GM13977 (cell line): ENCODE measurements at regions not wholly inside any gene's neighbourhood (a gene's known extent, or its start where the extent isn't known, plus 50 kb on each side); places are given as distances from the start of the nearest gene placed in this dataset.

Experiments used
- DNase-seq: peaks from one replicate; pipeline ENCODE4 v3.0.0; 2012; ENCODE audit warnings: low spot score
- CTCF ChIP-seq: IDR thresholded peaks from 2 replicates; pipeline ENCODE4 v1.5.1; 2012; ENCODE audit warnings: mild to moderate bottlenecking, control low read depth; ENCODE audit not compliant: insufficient read depth; ENCODE audit errors: extremely low read depth, missing control alignments
- in situ Hi-C: fragments of 300-500 bp; cut with MboI; formaldehyde crosslinking; loops from one replicate; pipeline ENCODE4 v1.12.0; 2022; ENCODE audit warnings: low sequenced_read_pairs, low pct_unique_long_range_greater_than_20kb, mixed read lengths, inconsistent platforms; ENCODE audit not compliant: unreplicated experiment

- in situ Hi-C loops: no loop called here
- DNase-seq: no peak
- no peak for TF ChIP-seq CTCF
These were observed 91.6 kb downstream of the ACKR3 start for GRCh38 chr2:236661061-236661761.

DNA sequence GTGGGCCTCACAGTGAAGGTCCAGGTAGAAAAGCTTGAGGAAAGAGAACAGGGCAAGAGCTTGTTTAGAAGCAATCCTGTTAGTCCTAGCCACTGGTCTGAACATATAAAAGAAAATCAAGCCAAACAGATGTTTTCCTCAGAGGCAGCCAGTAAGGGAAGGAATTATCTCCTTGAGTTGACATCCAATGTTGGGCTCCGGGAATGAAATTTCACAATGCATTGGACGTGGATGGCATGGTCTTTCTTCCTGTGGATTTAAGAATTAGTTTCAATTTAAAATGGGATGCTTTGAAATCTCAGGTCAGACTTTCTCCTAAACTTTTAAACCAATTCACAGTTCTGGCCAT, 92.1 kb downstream of the ACKR3 start:
- TF ChIP-seq CTCF: no peak
- in situ Hi-C loops: no loop called here

GRCh38 chr2:236662231-236663185, 92.9 kb downstream of the ACKR3 start:
- TF ChIP-seq CTCF: no peak
- no peak for DNase-seq
- in situ Hi-C loops: no loop called here

More for the DNA sequence above, 92.1 kb downstream of the ACKR3 start:
- no peak for DNase-seq

GRCh38 chr2:236663287-236664101, 93.9 kb downstream of the ACKR3 start:
- in situ Hi-C loops: no loop called here
- no peak for DNase-seq
- no peak for TF ChIP-seq CTCF

GRCh38 chr2:236664136-236664535, 94.5 kb downstream of the ACKR3 start:
- in situ Hi-C loops: no loop called here
- TF ChIP-seq CTCF: no peak
- DNase-seq: no peak

DNA sequence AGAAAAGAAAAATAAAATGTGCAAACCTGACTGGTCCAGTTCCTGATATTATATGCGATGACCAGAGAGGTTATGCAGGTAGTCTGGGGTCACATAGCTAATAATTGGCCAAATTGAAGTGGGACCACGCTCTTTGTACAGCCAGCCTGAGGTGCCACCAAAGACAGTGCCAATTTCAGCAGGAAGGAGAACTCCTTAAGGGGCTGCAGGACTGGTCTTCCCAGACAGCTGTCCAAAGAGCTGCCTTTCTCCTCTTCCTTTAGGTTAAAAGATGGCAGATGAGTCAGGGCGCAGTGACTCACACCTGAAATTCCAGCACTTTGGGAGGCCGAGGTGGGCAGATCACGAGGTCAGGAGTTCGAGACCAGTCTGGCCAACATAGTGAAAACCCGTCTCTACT, 95.5 kb downstream of the ACKR3 start:
- no peak for DNase-seq
- in situ Hi-C loops: no loop called here
- no peak for TF ChIP-seq CTCF
